GM19035 (cell line): ENCODE measurements at regions not wholly inside any gene's neighbourhood (a gene's known extent, or its start where the extent isn't known, plus 50 kb on each side); places are given as distances from the start of the nearest gene placed in this dataset.
"Not testable (repeated sequence)": the region's sequence is repeated elsewhere in the genome, so short reads cannot be mapped to it uniquely, and the experiment has no call there.

ENCODE experiments used
- ATAC-seq: cut with Tn5 transposase; IDR thresholded peaks from one replicate; pipeline ENCODE4 v1.9.1; 2021; ENCODE audit not compliant: unreplicated experiment

DNA sequence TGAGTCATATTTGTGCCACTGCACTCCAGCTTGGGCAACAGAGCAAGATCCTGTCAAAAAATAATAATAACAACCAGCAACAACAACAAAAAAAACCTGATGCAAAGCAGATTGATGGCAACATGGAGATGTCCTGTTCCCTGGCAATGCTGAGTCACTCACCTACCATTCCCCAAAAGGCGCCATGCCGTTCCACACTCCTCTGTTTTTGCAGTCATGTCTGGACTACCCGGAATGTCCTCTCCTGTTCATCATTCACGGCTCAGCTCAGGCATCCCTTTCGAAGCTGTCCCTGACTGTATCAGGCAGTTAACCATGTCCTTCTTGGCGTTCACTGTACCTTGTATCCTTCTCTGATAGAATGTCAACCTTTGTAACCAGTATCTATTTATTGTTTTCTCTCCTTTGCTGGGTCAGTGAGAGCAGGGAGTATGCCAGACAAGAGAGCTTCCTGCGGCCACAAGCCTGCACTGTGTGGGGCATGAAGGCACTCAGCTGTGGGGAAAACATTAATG lies 147.7 kb downstream of the ABCC12 start:
- ATAC-seq = no peak

- ATAC-seq = no peak
Observed at GRCh38 chr16:48004141-48004695, 151.6 kb downstream of the ABCC12 start.

GRCh38 chr16:48003206-48003907 lies 152.4 kb downstream of the ABCC12 start:
- no peak for ATAC-seq

- no peak for ATAC-seq
Observed at GRCh38 chr16:48001324-48001895, 154.4 kb downstream of the ABCC12 start.

GRCh38 chr16:48000622-48001021 lies 155.2 kb downstream of the ABCC12 start:
- no peak for ATAC-seq

- no peak for ATAC-seq
Observed at GRCh38 chr16:47999595-47999994, 156.2 kb downstream of the ABCC12 start.

DNA sequence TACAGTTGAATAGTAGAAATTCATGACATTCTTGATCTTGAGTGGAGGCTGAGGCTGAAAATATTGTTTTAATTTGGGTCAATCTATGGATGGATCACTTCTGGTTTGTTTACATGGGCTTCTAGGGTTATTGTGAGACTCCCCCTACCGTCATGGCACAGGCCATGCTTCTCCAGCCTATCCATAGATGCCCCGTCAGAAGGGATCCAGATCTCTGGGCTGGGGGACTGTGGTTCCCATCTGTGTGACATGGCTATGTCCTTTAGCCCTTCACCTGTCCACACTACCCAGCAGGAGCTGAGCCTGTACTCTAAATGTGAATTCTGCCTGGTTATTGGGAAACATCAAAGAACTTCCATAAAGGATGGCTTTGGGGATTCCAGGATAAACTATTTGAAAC lies 160.4 kb downstream of the ABCC12 start:
- no peak for ATAC-seq

DNA sequence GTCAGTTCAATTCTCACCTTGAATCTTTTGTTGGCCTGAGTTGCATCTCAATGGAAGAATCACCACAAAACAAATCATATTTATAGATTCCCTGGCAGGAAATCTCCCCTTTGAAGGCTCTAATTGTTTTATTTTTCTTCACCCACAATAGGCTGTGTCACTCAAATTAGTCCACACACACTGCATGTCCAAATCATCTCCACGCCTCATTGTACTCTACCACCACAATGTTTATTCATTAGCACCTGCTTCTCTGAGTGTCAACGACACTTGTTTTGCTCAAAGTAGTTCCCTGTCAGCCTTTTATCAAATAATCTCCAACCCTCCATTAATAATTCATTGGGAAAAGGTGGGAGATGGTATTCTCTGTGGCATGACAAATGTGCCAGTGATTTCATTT lies 164.3 kb downstream of the ABCC12 start:
- ATAC-seq = no peak

- no peak for ATAC-seq
Observed at GRCh38 chr16:47990676-47991075, 165.1 kb downstream of the ABCC12 start.

- ATAC-seq = no peak
Observed at GRCh38 chr16:47987136-47987535, 168.7 kb downstream of the ABCC12 start.

GRCh38 chr16:47986031-47986430 lies 169.8 kb downstream of the ABCC12 start:
- no peak for ATAC-seq

GRCh38 chr16:47984669-47985068 lies 171.1 kb downstream of the ABCC12 start:
- ATAC-seq = no peak

GRCh38 chr16:47983999-47984580 lies 171.7 kb downstream of the ABCC12 start:
- no peak for ATAC-seq

GRCh38 chr16:47980212-47980611 lies 175.6 kb downstream of the ABCC12 start:
- no peak for ATAC-seq

- no peak for ATAC-seq
Observed at GRCh38 chr16:47979616-47980182, 176.1 kb downstream of the ABCC12 start.

- ATAC-seq = no peak
Observed at GRCh38 chr16:47979164-47979520, 176.7 kb downstream of the ABCC12 start.

- ATAC-seq = no peak
Observed at GRCh38 chr16:47978491-47979163, 177.2 kb downstream of the ABCC12 start.

DNA sequence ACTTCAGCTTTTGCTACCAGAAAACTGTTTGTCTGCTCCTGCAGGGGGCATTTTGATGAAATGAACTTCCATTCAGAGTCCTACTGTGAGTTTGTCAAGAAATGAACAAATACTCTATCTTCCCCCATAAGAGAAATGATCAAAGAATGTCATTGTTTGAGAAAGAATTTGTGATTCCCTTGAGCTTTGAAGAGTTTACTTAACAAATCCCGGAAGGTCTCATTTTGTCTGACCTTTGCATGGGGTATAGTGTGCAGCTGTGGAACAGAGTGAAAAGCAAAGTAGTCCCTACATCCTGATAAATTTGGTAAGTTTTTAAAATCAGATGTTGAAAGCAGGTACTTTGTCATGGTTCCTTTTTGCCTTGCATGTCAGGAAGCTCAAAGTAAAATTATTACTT lies 178.0 kb downstream of the ABCC12 start:
- no peak for ATAC-seq

DNA sequence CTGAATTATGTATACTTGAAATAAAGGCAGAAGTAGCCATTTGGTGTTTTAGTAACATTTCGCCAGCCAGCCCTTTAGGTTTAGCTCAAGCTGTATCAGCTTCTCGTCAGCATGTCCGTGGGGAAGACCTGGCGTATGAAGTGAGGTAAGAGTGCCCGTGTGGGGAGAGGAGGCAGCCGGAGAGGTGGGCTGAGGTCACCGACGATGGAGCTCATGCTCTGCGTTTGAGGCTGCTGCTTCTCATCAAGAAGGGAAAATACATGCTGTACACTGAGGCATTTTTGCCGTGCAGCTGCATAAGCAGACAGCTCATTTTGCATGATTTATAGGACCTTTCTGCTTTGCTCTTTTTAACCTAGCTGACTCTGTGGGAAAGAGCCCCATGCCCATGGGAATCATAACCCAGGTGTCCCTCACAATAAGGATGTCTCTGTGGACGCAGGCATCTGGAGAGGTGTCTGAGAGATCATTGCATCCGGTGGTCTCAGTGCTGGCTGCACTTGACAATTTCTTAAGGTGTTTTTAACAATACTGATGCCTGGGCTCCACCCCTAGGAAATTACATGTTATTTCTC lies 179.1 kb downstream of the ABCC12 start:
- ATAC-seq = no peak

- ATAC-seq = not testable (repeated sequence)
Observed at GRCh38 chr16:47974971-47975370, 180.8 kb downstream of the ABCC12 start.

- ATAC-seq = no peak
Observed at GRCh38 chr16:47973552-47973951, 182.2 kb downstream of the ABCC12 start.
